ENCODE measurements at regions not wholly inside any gene's neighbourhood (a gene's known extent, or its start where the extent isn't known, plus 50 kb on each side); places are given as distances from the start of the nearest gene placed in this dataset.

DNA sequence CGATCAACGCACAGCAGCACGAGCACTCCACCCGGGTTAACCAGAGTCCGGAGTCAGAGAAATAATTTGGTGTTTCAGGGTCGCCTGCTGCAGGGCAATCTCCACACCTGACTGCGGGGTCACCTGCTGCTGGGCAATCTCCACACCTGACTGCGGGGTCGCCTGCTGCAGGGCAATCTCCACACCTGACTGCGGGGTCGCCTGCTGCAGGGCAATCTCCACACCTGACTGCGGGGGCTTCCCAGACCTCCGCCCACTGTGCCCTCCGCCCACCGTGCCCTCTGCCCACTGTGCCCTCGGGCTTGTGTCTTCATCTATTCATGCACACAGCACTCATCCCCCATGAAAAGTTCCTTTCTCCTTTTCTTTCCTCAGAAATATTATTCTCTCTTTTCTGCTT, 500.2 kb upstream of the SALL3 start:
- TF ChIP-seq, protein P1, sequence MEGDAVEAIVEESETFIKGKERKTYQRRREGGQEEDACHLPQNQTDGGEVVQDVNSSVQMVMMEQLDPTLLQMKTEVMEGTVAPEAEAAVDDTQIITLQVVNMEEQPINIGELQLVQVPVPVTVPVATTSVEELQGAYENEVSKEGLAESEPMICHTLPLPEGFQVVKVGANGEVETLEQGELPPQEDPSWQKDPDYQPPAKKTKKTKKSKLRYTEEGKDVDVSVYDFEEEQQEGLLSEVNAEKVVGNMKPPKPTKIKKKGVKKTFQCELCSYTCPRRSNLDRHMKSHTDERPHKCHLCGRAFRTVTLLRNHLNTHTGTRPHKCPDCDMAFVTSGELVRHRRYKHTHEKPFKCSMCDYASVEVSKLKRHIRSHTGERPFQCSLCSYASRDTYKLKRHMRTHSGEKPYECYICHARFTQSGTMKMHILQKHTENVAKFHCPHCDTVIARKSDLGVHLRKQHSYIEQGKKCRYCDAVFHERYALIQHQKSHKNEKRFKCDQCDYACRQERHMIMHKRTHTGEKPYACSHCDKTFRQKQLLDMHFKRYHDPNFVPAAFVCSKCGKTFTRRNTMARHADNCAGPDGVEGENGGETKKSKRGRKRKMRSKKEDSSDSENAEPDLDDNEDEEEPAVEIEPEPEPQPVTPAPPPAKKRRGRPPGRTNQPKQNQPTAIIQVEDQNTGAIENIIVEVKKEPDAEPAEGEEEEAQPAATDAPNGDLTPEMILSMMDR (IDR thresholded peaks at IDR 0.05), result no peak
- TF ChIP-seq POLR2A (IDR thresholded peaks at IDR 0.05) (no peak), POLR2AphosphoS5 (IDR thresholded peaks at IDR 0.05; ENCODE audit: insufficient read depth in 1 of 2, low read depth in 1 of 2) (no peak)

Measured in vagina (tissue), 2 donors.